ENCODE measurements at regions not wholly inside any gene's neighbourhood (a gene's known extent, or its start where the extent isn't known, plus 50 kb on each side); places are given as distances from the start of the nearest gene placed in this dataset.

DNA sequence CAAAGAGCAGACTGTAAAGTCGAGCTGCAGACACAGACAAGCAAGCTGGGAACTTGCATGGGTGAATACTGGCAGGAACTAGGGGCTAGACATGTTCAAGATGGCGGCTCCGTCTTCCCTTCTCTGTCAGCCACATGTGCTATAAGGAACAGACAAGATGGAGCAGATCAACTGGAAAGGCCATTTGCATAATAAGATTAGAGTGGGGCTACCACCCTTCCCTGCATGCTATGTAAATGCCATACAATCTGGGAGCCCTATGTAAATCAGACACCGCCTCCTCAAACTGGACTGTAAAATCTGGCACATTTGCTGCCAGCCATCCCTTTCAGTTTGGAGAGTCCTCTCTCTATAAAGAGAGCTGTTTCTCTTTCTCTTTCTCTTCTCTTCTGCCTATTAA is 640.1 kb upstream of the CDH8 start:
- TF ChIP-seq, protein P1, sequence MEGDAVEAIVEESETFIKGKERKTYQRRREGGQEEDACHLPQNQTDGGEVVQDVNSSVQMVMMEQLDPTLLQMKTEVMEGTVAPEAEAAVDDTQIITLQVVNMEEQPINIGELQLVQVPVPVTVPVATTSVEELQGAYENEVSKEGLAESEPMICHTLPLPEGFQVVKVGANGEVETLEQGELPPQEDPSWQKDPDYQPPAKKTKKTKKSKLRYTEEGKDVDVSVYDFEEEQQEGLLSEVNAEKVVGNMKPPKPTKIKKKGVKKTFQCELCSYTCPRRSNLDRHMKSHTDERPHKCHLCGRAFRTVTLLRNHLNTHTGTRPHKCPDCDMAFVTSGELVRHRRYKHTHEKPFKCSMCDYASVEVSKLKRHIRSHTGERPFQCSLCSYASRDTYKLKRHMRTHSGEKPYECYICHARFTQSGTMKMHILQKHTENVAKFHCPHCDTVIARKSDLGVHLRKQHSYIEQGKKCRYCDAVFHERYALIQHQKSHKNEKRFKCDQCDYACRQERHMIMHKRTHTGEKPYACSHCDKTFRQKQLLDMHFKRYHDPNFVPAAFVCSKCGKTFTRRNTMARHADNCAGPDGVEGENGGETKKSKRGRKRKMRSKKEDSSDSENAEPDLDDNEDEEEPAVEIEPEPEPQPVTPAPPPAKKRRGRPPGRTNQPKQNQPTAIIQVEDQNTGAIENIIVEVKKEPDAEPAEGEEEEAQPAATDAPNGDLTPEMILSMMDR (IDR thresholded peaks at IDR 0.05) = no peak
- DNase-seq = no peak
- peaks cover 6 to 18% (median 16%) of the 10 kb centered on the region in 3 donors for H3K9me3 ChIP-seq
- no peak overlapping the region for H3K4me3 ChIP-seq
- no peaks in the 10 kb centered on the region for H3K27me3 ChIP-seq
- H3K4me1 ChIP-seq = no peaks in the 10 kb centered on the region
- no peak overlapping the region for H3K27ac ChIP-seq
- H3K36me3 ChIP-seq = no peaks in the 10 kb centered on the region
- intact Hi-C loops (cut with DNase I; ENCODE audit: low total_unique reads) = no loop called here

DNA sequence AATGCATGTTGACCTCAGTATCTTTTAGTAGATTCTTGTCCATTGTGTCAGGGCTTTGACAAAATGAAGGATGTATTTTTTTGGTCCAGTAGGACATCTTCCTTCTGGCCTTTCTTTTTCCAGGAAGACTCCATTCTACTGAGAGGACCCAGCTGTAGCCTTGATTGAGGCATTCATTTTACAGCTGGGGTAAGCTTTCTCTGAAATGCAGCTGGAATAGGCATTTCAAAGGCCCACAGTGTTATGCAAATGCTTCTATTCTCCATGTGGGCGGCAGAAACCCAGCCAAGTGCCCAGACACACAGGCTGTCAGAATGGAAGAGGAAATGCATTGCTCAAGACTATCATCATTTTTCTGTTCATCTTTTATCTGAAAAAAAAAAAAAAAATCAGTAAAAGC is 629.0 kb upstream of the CDH8 start:
- Histone ChIP-seq H3K27me3 (no peaks in the 10 kb centered on the region), H3K4me1 (no peaks in the 10 kb centered on the region), H3K36me3 (no peaks in the 10 kb centered on the region), H3K9me3 (no peaks in the 10 kb centered on the region), H3K4me3 (no peak overlapping the region), H3K27ac (no peak overlapping the region)
- intact Hi-C loops (cut with DNase I; ENCODE audit: low total_unique reads) = no loop called here
- TF ChIP-seq, protein P1 (IDR thresholded peaks at IDR 0.05) = no peak
- no peak for DNase-seq

DNA sequence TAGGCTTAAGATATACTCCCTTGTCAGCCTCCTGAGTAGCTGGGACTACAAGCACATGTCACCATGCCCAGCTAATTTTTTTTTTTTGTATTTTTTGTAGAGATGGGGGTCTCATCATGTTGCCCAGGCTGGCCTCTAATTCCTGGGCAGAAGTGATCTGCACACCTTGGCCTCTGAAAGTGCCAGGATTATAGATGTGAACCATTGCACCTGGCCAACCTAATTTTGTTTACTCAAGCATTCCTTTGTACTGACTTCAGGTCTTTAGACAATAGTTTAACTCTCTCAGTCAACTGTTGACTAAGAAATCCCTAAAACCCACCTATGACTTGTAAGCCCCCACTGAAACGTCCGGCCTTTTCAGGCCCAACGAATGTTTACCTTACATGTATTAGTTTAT is 628.3 kb upstream of the CDH8 start:
- H3K9me3 ChIP-seq = no peaks in the 10 kb centered on the region
- no peaks in the 10 kb centered on the region for H3K4me1 ChIP-seq
- no peaks in the 10 kb centered on the region for H3K36me3 ChIP-seq
- no peaks in the 10 kb centered on the region for H3K27me3 ChIP-seq
- TF ChIP-seq, protein P1 (IDR thresholded peaks at IDR 0.05) = no peak
- DNase-seq = no peak
- no peak overlapping the region for H3K27ac ChIP-seq
- intact Hi-C loops (cut with DNase I; ENCODE audit: low total_unique reads) = no loop called here
- no peak overlapping the region for H3K4me3 ChIP-seq

DNA sequence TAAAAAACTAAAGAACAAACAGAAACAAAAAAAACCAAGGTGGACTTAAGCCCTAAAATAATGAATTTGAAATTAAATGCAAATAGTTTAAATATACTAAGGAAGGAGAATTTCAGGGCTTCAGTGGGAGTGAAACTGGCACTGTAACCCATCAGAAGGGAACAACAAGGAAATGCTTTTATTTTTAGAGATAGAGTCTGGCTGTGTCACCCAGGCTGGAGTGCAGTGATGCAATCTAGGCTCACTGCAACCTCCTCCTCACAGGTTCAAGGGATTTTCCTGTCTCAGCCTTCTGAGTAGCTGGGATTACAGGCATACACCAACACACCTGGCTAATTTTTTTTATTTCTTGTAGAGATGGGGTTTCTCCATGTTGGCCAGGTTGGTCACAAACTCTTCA is 625.2 kb upstream of the CDH8 start:
- Histone ChIP-seq H3K9me3 (no peaks in the 10 kb centered on the region), H3K4me3 (no peak overlapping the region), H3K36me3 (no peaks in the 10 kb centered on the region), H3K27me3 (no peaks in the 10 kb centered on the region), H3K27ac (no peak overlapping the region), H3K4me1 (no peaks in the 10 kb centered on the region)
- TF ChIP-seq, protein P1 (IDR thresholded peaks at IDR 0.05) = no peak
- DNase-seq = no peak
- intact Hi-C loops (cut with DNase I; ENCODE audit: low total_unique reads) = no loop called here

DNA sequence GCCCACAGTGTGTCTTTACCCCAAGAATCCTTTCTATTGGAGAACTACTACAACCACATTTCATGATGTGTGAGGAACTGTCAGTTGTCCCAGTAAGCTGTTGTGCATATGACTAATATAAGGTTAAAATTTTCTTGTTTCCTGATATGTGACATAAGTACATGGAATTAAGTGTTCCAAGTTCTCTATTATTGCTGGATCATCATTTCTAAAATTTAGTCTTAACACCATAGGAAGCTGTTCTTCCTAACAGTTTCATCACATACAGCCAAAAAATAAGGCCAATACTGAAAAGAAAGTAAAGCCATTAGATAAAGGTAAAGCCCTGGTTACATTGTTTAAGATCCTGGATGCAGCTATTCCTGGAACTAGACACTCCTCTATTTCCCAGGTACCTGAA is 620.9 kb upstream of the CDH8 start:
- TF ChIP-seq, protein P1 (IDR thresholded peaks at IDR 0.05) = no peak
- no peaks in the 10 kb centered on the region for H3K27me3 ChIP-seq
- no peaks in the 10 kb centered on the region for H3K36me3 ChIP-seq
- H3K4me3 ChIP-seq = no peak overlapping the region
- H3K27ac ChIP-seq = no peak overlapping the region
- no peaks in the 10 kb centered on the region for H3K9me3 ChIP-seq
- DNase-seq = no peak
- intact Hi-C loops (cut with DNase I; ENCODE audit: low total_unique reads) = no loop called here
- H3K4me1 ChIP-seq = no peaks in the 10 kb centered on the region

DNA sequence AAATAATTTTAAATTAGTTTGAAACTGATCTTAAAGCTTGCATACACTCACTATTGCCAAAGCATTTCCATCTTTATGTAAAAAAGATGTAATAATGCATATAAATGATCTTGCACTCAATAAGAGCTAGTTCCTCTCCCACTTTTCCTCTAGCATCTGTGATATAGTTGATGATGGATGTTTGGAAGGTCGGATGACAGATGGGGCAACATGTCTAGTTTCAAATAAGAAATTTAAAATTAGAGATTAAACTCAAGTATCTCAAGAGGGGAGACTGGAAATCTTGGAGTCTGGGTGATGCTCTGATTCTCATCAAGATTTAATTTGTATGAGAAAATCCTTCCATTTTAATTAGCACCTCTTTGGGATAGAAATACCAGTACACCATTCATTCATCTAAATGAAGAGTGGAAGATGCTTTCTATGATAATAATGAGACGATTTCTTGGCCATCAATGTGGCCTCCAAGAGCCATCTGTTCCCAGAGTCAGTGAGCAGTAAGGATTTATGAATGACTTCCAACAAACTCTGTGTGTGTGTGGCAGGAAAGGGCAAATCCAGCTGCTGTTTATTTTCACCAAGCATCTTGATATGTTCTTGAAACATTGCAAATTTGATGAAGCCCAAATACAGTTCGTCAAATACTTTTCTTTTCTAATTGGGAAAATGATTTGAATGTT is 616.3 kb upstream of the CDH8 start:
- Histone ChIP-seq H3K4me1 (no peaks in the 10 kb centered on the region), H3K27ac (no peak overlapping the region), H3K36me3 (no peaks in the 10 kb centered on the region), H3K27me3 (no peaks in the 10 kb centered on the region), H3K9me3 (no peaks in the 10 kb centered on the region), H3K4me3 (no peak overlapping the region)
- no peak for DNase-seq
- TF ChIP-seq, protein P1 (IDR thresholded peaks at IDR 0.05) = no peak
- intact Hi-C loops (cut with DNase I; ENCODE audit: low total_unique reads) = no loop called here

All from tibial artery (tissue), 4 donors.